NCI-H2227 treated with DMSO at 0.1 percent for 48 hours (cell line): ENCODE measurements at regions not wholly inside any gene's neighbourhood (a gene's known extent, or its start where the extent isn't known, plus 50 kb on each side); places are given as distances from the start of the nearest gene placed in this dataset.
"Not testable (repeated sequence)": the region's sequence is repeated elsewhere in the genome, so short reads cannot be mapped to it uniquely, and the experiment has no call there.

Experiments
- DNase-seq: peaks from one replicate; lab custom pipeline; 2025; lab: John Stamatoyannopoulos, UW

GRCh38 chr21:16117331-16117730 lies 387.5 kb downstream of the USP25 start:
- no peak for DNase-seq

GRCh38 chr21:16117851-16118590 lies 388.2 kb downstream of the USP25 start:
- no peak for DNase-seq

GRCh38 chr21:16124378-16125138 lies 394.8 kb downstream of the USP25 start:
- no peak for DNase-seq

- DNase-seq: no peak
These were observed 395.5 kb downstream of the USP25 start for GRCh38 chr21:16125274-16125673.

GRCh38 chr21:16132453-16132852 lies 402.7 kb downstream of the USP25 start:
- DNase-seq: not testable (repeated sequence)

GRCh38 chr21:16133248-16133647 lies 403.5 kb downstream of the USP25 start:
- DNase-seq: no peak

GRCh38 chr21:16134134-16134533 lies 404.4 kb downstream of the USP25 start:
- DNase-seq: no peak

- no peak for DNase-seq
These were observed 407.3 kb downstream of the USP25 start for GRCh38 chr21:16137106-16137505.

GRCh38 chr21:16145052-16145451 lies 415.3 kb downstream of the USP25 start:
- no peak for DNase-seq

GRCh38 chr21:16145479-16145878 lies 415.7 kb downstream of the USP25 start:
- no peak for DNase-seq

- no peak for DNase-seq
These were observed 424.5 kb downstream of the USP25 start for GRCh38 chr21:16154321-16154720.

- no peak for DNase-seq
These were observed 425.3 kb downstream of the USP25 start for GRCh38 chr21:16154951-16155635.

GRCh38 chr21:16156841-16157489 lies 427.2 kb downstream of the USP25 start:
- no peak for DNase-seq

- DNase-seq: no peak
These were observed 429.6 kb downstream of the USP25 start for GRCh38 chr21:16159213-16159970.

- DNase-seq: no peak
These were observed 430.2 kb downstream of the USP25 start for GRCh38 chr21:16159971-16160350.

- no peak for DNase-seq
These were observed 433.2 kb downstream of the USP25 start for GRCh38 chr21:16162953-16163352.

GRCh38 chr21:16169102-16169511 lies 439.3 kb downstream of the USP25 start:
- no peak for DNase-seq

- DNase-seq: no peak
These were observed 440.0 kb downstream of the USP25 start for GRCh38 chr21:16169779-16170178.

- DNase-seq: no peak
These were observed 446.8 kb downstream of the USP25 start for GRCh38 chr21:16176570-16176969.

- no peak for DNase-seq
These were observed 447.8 kb downstream of the USP25 start for GRCh38 chr21:16177532-16177931.

GRCh38 chr21:16179773-16180172 lies 450.0 kb downstream of the USP25 start:
- no peak for DNase-seq

GRCh38 chr21:16180614-16181013 lies 450.8 kb downstream of the USP25 start:
- no peak for DNase-seq
